Hematopoietic multipotent progenitor cell treated with erythropoietin and hydrocortisone succinate and interleukin-3 and kit ligand, for 6 days (in vitro differentiated cells): ENCODE measurements at regions not wholly inside any gene's neighbourhood (a gene's known extent, or its start where the extent isn't known, plus 50 kb on each side); places are given as distances from the start of the nearest gene placed in this dataset.

Experiments
- DNase-seq: peaks from one replicate; pipeline ENCODE4 v3.0.0-alpha.2; 2015

DNA sequence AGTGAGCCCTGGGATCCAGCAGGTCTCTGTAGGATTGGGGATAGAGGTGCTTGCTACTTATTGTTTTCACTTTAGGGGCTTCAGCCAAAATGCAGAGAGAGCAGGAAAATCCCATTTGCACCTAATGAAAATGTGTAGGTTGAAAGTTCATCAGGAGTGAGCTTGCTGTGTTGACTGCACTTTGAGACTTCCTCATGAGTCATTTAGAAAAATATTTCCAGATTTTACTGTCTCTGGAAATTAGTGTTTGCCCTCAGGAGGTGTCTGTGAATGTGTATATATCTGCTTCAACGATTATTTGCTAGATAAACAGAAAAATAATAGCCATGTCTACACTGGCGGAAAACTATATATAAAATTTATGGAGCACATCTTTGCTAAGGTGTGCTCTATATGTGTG is 159.3 kb downstream of the CAND1 start:
- no peak for DNase-seq

DNA sequence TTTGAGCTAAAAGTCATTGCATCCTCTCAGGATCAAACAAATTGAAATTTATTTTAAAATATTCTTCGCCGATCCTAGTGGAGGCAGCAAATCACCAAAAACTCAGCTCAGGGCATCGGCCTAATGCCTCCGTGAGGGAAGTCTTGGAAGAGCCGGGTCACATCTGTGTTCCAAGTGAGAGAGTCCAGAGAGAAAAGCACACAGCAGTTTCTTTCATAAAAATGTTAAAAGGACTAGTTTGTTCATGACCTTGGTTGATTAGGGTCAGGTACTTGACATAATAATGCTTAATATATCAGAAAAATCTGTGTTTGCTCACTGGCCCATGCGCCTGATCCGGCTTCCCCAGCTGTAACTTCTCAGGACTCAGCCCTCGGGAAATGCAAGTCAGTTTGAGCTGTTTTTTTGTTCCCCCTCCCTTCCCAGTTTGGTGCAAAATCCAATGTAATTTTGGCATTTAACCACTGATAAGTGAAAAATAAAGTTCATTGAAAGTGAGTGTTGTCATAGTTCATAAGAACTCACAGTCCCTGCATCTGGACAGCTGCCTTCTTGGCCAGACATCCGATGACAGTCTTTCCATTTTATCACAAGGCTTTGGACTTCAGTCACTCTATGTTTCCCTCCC is 161.7 kb downstream of the CAND1 start:
- DNase-seq, result no peak

DNA sequence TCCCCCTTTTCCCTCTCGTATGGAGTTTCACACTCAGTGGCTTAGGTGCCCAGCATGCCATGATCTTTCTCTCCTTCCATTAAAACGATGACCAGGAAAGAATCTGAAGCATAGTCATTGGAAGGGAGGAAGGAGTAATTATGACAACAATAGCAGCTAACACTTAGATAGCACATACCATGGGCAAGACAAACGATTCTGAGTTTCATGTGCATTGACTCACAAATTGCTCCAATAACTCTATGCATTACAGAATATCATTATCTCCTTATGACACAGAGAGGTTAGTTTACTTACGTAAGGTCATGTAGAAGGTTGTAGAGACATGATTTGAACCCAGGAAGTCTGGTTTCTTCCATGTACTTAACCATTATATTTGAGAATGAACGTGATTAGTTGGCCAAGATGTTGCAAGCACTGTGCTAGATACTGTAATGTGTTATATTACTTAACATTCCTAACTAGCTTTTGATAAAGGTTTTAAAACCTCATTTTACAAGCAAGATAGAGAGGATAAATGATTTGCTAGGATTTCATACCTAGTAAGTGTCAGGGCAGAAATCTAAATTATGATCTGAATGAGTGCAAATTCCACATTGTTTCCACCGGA is 162.4 kb downstream of the CAND1 start:
- DNase-seq, result no peak

DNA sequence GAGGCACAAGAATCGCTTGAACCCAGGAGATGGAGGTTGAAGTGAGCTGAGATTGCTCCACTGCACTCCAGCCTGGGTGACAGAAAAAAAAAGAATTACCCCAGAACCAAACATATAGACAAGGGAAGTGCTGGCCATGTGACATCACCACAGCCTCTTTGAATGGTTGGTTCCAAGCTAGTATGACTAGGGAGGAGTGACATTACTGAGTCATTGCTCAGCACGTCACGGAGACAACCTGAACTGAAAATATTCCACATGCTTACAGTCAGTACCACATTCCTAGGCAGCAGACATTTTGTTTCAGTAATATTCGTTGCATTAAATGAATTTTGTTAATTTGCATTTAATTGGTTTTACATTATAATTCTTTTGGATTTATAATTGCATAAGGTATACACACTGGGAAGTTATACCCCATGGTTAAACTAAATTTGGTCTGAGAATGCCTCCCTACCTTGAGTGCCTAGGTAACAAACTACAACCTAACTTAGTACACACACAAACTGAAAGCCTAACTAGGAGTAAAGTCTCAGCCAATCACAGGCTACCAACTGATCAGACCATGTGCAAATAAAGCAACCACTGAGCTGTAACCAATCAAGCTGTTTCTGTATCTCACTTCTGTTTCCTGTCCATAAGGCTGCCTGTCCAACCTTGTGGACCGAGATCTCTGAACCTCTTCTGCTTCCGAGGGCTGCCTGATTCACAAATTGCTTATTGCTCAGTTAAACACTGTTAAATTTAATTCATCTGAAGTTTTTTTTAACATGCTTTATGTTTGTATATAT is 164.4 kb downstream of the CAND1 start:
- no peak for DNase-seq

DNA sequence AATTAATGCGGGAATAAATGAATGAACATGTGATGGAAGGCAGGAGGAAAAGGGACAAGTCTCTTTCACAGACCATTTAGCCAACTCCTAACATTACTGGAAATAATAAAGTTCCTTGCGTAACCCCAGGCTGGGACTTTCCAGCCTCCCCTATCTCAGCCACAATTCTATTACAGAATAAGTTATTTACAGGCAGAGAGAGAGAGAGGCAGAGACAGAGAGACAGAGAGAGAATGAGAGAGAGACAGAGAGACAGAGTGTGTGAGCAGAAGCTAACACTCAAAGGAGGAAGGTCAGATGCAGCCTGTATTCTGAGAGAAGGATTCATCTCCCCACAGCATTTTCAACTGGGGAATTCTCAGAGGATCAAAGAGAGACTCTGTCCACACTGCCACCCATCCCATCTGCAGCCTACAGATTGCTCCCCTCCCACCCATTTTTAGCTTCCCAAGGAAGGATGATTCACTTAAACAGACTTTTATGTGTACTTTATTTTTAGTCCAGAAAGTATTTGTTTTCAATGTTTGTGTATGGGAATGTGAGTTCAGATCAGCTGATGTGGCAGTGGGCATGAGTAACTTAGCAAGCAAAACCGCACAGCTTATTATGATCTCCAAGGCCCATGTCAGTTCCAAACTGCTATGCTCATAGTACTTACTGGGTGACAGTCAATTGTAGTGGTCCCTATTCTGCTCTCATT is 165.7 kb downstream of the CAND1 start:
- DNase-seq, result no peak

DNA sequence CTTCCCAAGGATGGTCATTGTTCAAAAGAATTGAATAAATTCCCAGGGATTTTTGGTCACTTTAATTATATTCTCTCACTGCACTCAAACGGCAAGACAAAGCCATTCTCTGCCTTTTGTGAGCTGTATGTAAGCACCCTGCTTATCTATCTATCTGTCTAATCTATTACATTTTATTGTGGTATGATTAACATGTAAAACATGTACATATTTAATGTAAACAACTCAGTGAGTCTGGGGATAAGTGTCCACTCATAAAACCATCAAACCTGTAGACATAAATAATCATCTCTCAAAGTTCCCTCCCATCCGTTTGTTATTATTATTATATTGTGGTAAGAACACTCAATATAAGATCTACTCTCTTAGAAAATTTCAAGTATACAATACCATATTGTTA is 167.1 kb downstream of the CAND1 start:
- DNase-seq, result no peak

DNA sequence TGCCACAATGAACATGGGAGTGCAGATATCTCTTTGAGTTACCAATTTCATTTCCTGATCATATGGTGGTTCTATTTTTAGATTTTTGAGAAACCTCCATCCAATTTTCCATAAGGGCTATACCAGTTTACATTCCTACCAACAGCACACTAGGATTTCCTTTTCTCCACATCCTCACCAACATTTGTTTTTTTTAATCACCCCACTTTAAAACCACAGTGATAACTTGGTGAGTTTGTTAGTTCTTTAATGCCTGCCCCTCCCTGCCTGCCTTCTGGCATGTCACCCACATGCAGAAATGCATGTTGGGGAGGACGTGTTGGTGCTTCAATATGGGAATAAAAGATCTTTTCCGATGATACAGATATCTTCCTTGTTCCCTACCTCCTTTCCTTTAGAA is 167.9 kb downstream of the CAND1 start:
- no peak for DNase-seq

DNA sequence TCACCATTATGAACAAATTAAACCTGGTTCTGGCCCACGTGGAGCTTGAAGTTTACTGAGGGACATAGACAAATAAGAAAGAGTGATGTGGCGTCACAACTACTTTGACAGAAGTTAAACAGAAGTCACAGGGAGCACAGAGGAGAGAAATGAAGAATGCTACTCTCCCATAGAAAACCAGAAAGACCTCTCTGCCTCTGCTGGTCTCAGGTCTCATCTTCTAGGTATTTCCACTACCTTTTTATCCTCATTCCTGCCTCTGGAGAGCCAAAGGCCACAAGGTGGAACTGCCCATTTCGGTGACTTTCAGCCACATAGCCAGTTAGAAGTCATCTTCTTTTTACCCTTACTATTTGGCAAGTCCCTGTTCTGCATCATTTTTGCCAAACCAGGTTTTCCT is 170.5 kb downstream of the CAND1 start:
- no peak for DNase-seq

DNA sequence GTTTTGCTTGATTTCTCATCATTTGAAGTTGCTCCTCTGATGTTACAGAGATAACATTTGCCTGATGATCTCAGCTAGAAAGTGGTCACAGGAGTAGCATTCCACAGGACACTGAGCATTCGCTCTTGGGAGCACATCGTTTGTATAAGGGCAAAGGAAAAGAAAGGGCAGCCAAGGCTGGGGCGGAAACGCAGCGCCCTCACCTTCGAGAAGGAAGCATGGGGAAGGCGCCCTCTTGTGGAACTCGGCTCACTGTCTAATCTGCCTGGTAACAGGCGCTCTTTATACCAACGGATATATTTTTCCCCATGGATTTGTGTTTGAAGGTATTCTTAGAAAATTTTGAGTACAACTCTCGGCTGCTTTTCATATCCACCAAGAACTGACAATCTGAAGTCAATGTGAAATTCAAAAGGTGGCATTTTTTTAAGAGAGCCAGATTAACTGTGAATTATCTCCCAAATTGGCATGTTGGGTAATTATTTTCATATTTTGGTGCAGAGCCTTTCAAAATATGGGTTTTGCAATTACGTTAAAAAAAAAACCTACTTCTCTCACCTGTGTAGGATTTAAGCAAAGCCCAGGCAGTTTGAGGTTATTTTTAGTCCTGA is 172.7 kb downstream of the CAND1 start:
- DNase-seq, result peak; percentile 84

DNA sequence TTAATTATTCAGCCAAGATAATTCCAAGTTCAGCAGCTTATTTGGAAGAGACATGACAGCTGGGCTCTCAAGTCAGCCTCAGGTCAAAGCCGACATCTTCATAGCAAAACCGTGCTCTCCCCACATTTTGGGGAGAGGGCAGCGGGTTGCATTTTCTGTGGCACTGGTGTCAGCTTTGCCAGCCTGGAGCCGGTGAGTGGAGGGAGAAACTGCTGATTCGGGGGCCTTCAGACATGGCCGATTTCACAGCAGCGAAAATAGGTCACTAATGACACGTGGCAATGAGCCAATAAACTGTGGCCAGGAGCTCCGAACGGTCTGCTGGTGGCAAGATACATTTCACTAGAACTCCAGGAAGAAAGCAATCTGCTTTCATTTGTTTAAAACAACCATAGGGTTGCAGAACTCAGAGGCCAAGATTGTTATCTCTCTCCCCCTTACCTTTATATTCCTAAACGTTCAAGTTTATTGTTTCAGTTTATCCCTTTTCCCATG is 173.2 kb downstream of the CAND1 start:
- DNase-seq, result peak; percentile 11

DNA sequence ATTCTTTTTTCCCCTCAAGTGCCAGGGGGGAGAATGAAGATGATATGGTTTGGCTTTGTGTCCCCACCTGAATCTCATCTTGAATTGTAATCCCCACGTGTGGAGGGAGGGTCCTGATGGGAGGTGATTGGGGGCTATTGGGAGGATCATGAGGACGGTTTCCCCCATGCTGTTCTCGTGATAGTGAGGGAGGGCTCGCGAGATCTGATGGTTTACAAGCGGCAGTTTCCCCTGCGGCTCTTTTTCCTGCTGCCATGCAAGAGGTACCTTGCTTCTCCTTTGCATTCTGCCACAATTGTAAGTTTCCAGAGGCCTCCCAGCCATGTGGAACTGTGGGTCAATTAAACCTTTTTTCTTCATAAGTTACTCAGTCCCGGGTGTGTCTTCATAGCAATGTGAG is 173.7 kb downstream of the CAND1 start:
- DNase-seq, result no peak

DNA sequence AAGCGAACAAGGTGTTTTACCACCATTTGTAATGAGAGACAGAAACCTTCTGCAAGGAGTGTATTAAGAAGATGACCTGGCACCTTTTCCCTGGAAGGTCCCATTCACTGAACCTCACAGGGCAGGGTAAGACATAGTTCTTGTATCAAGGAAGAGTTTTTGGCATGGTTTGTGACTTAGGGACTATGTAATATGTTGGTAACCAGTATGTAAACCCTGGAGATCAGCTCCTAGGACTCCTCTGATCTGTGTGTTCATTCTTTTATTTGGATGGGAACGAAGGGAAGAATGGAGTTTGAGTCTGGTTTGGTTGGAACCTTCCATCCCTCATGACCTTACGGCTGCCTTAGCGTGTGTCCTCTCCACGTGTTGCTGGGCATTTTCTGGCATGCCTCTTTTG is 175.4 kb downstream of the CAND1 start:
- DNase-seq, result no peak

DNA sequence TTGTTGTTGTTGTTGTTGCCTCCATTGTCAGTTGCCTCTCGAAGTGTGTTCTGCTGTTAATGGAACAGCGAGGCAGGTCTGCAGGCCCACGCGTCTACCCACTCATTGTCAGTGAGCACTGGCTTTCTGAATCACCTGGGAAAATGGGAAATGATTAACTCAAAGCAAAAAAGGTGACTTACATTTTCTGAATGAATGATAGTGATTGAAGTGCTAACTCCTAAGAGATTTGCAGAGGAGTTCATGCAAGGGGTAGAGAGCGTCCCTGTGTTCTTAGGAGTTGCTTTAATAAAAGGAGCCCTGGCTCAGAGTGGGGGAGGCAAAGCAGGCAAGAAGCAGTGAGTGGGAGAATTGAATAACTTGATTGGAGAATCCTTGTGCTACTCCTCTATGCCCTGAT is 177.6 kb downstream of the CAND1 start:
- DNase-seq, result no peak

DNA sequence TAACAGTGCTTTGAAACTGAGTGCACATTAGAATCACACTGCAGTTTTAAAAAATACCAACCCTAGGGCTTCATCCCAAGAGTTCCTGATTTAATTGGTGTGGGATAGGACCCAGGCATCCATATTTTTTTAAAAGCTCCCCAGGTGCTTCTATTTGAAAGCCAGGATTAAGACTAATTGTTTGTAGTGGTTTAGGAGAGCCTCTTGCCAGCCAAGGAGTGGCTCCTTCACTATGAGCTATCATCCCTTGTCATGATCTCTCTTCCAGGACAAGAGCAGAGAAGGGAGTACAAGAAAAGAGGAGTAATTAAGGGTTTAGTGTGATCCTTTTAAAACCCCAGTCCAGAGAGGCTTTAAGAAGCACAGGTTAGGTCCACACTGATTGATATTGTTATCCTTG is 178.0 kb downstream of the CAND1 start:
- no peak for DNase-seq

DNA sequence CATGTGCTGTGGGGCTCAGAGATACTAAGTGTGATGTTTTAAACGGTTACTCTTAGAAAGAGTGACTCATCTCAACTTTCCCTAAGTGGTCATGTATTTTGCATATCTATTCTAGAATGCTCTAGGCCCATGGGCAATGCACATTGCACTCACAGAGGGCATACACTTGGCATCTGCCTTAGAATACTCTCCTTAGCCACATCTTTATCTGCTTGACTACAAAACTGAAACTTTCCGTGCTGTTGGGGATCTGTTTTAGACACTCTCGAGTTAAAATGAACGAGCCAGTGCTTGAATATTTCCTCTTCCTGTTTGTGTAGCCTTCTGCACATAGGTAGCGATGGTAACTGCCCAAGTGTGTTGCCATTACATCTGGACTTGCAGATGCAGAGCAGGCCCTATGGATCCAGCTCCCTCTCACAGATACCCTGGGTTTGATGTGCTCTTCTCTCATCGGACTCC is 180.5 kb downstream of the CAND1 start:
- DNase-seq, result no peak

DNA sequence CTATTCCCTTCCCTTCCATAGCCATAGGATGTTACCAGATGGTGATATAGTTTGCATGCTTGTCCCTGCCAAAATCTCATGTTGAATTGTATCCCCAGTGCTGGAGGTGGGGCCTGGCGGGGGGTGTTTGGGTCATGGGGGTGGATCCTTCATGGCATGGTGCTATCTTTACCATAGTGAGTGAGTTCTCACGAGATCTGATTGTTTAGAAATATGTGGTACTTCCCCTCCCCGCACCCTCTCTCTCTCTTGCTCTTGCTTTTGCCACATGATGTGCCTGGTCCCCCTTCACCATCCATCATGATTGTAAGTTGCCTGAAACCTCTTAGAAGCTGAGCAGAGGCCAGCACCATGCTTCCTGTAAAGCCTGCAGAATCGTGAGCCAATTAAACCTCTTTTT is 181.3 kb downstream of the CAND1 start:
- no peak for DNase-seq

DNA sequence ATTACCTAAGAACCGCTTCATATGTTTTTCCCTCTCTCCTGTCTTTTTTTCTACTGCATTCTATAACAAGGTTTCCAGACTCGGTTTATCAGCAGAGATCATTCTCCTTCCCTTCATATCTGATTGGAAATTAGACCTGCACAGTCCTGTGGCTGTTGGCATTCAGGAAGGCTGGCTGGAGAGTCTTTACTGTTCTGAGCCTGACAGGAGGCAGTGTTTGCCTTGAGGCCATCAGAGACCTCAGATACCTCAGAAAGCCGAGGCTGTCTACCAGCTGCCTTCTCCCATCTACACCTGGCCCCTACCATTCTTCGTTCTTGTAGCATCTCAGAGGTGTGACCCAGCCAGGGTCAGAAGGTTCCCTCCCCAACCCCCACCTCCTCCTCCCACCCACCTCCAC is 182.0 kb downstream of the CAND1 start:
- DNase-seq, result no peak

DNA sequence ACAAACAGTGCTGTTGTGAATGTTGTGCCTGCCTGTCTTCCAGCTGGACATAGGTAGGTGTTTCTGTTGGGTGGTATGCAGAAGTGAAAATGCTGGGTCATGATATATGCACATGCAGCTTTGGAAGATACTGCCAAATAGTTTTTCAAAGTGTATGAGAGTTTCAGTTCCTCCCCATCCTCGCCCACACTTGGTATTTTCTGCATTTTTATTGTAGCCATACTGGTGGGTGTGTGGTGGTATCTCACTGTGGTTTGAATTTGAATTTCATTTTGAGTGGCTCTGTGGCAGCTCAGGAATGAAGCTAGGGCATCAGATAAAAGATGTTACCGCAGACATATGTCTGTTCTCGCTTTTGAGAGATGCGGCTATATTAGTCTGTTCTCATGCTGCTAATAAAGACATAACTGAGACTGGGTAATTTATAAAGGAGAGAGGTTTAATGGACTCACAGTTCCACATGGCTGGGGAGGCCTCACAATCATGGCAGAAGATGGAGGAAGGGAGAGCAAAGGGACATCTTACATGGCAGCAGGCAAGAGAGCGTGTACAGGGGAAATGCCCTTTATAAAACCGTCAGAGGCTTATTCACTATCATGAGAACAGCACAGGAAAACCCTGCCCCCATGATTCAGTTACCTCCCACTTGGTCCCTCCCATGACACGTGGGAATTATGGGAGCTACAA is 183.1 kb downstream of the CAND1 start:
- DNase-seq, result no peak

DNA sequence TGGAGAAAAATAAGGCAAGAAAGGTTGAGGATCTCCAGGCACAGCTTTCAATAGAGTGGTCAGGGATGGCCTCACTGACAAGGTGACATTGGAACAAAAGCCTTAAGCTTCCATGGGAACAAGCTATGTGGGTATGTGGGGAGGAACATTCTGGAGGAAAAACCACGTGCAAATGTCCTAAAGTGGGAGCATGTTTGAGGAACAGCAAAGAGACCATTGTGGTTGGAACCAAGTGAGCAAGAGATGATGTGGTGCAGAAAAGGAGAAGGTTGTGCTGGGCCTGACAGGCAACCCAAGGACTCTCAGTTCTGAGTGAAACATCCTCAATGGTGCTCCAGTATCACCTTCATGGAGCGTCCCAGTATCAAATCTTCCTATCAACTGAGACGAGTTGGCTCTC is 184.0 kb downstream of the CAND1 start:
- no peak for DNase-seq

DNA sequence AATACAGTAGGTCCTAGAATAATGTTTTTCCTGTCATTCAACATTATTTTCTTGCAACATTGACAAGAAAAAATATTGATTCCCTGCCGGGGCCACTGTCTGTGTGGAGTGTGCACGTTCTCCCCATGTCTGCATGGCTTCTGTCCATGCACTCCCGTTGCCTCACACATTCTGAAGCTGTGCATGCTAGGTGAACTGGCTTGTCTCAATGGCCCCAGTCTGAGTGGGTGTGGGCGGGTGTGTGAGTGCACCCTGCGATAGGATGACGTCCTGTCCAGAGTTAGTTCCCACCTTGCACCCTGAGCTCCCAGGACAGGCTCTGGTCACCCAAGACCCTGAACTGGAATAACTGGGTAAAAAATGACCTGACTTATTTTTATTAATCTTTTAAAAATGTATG is 186.1 kb downstream of the CAND1 start:
- DNase-seq, result no peak

DNA sequence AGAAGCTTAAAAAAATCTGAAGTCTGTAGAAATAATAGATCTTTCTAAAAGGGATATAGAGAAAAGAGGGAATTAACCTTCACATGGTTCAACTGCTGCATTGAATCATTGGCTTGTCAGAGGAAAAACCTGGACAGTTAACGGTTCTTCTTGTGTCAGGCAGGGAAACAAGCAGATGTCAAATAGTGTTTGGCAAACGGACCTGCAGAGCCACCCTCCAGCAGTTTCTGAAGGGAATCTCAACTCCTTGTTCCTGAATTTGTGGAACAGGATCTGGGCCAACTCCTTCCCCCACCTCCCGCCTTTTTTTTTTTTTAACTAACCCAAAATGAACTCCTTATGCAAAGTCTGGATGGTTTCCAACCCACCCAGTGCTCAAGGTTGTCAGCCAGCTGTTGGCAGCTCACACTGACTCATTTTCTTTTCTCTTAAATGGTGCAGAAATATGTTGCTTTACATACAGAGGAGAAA is 187.3 kb downstream of the CAND1 start:
- DNase-seq, result no peak

DNA sequence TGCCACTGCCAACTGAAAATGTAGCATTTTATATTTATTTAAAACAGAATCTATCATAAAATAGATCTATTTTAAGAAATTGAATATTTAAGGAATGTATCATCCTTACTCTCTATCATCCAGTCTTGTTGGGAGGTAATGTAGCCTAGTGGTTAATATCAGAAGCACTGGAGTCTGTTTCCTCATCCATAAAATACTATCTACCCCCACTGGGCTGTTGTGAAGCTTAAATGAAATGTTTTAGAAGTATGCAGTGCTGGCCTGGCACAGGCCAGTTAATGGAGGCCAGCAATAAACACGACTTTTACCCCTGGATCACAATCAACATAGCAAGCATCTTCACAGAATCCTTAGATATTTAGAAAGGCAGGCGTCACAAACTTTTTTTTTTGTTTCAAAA is 188.0 kb downstream of the CAND1 start:
- DNase-seq, result no peak
